Gastrocnemius medialis (tissue), 4 donors: ENCODE measurements at regions not wholly inside any gene's neighbourhood (a gene's known extent, or its start where the extent isn't known, plus 50 kb on each side); places are given as distances from the start of the nearest gene placed in this dataset.

ENCODE experiments used
- ATAC-seq, 2 donors: fragments of 150-250 bp; one replicate each; pipeline ENCODE4 v1.9.1; 2016
- DNase-seq, 2 donors: peaks; one replicate each; pipeline ENCODE4 v3.0.0-alpha.2; 2019
- H3K27ac ChIP-seq, 4 donors: fragments of 200-600 bp; sonication (generic); 1 replicate in 1 of 4; 2 replicates in 3 of 4; pipeline ENCODE4 v1.5.1; 2016 to 2018; ENCODE audit warnings: mild to moderate bottlenecking in 2 of 4, moderate library complexity in 1 of 4
- H3K27me3 ChIP-seq, 3 donors: fragments of 200-600 bp; sonication (generic) in 2 of 3; 1 replicate in 1 of 3; 2 replicates in 2 of 3; pipeline versions ENCODE4 v1.5.1 to v1.6.0; 2016 to 2019; ENCODE audit warnings: mild to moderate bottlenecking in 1 of 3, moderate library complexity in 1 of 3
- H3K36me3 ChIP-seq, 2 donors: fragments of 200-600 bp; sonication (generic) in 1 of 2; one replicate each; pipeline ENCODE4 v1.5.1; 2017 to 2018
- H3K4me1 ChIP-seq, 2 donors: fragments of 200-600 bp; sonication (generic) in 1 of 2; one replicate each; pipeline ENCODE4 v1.5.1; 2016 to 2017; ENCODE audit warnings: mild to moderate bottlenecking in 2 of 2
- H3K4me3 ChIP-seq, 4 donors: fragments of 200-600 bp; sonication (generic) in 3 of 4; 1 replicate in 1 of 4; 2 replicates in 3 of 4; pipeline ENCODE4 v1.5.1; 2016 to 2019; ENCODE audit warnings: mild to moderate bottlenecking in 2 of 4
- H3K9me3 ChIP-seq, 3 donors: fragments of 200-600 bp; sonication (generic) in 2 of 3; 1 replicate in 1 of 3; 2 replicates in 2 of 3; pipeline ENCODE4 v1.5.1; 2016 to 2019
- CTCF ChIP-seq, 5 experiments: fragments of 450-650 bp in 3 of 5; fragments of 200-600 bp in 2 of 5; sonication (generic) in 2 of 5; IDR thresholded peaks in 4 of 5; conservative IDR thresholded peaks in 1 of 5; 1 replicate in 4 of 5; 2 replicates in 1 of 5; pipeline ENCODE4 v1.5.1; 2016 to 2019; ENCODE audit warnings: antibody characterized with exemption in 5 of 5, mild to moderate bottlenecking in 3 of 5, moderate library complexity in 3 of 5
- POLR2A ChIP-seq, 2 donors: fragments of 450-650 bp; IDR thresholded peaks; one replicate each; pipeline ENCODE4 v1.6.1; 2017; ENCODE audit warnings: antibody characterized with exemption in 2 of 2, mild to moderate bottlenecking in 2 of 2, moderate library complexity in 2 of 2
- in situ Hi-C, 4 donors: fragments of 200-750 bp; cut with MboI; loops; one replicate each; pipeline versions ENCODE4 v1.15.0 to v1.8.0; 2017; ENCODE audit warnings: low sequenced_read_pairs in 4 of 4
- intact Hi-C: fragments of 100-400 bp; cut with DNase I; formaldehyde crosslinking; loops from one replicate; pipeline ENCODE4 v1.15.1; 2023; ENCODE audit warnings: low total_unique reads

GRCh38 chr16:56072096-56072495 lies 119.2 kb upstream of the GNAO1 start:
- TF ChIP-seq CTCF (IDR thresholded peaks at IDR 0.05 in 4 of 5, conservative IDR thresholded peaks at IDR 0.05 in 1 of 5) (no peak), POLR2A (IDR thresholded peaks at IDR 0.05) (no peak)
- intact Hi-C loops = no loop called here
- Histone ChIP-seq H3K9me3 (no peaks in the 10 kb centered on the region), H3K27ac (no peak overlapping the region), H3K4me1 (peaks cover 0 to 5% of the 10 kb centered on the region in 2 donors), H3K4me3 (no peak overlapping the region), H3K36me3 (no peaks in the 10 kb centered on the region), H3K27me3 (no peaks in the 10 kb centered on the region)
- in situ Hi-C loops = no loop called here
- no peak for DNase-seq
- no peak for ATAC-seq

- no peak for ATAC-seq
- intact Hi-C loops (no loop called here), in situ Hi-C loops (no loop called here)
Observed at GRCh38 chr16:56068816-56069215, 122.5 kb upstream of the GNAO1 start.

GRCh38 chr16:56068314-56068713 lies 123.0 kb upstream of the GNAO1 start:
- H3K4me3 ChIP-seq = no peak overlapping the region
- no peak for ATAC-seq
- in situ Hi-C loops = no loop called here

More at GRCh38 chr16:56068816-56069215, 122.5 kb upstream of the GNAO1 start:
- Histone ChIP-seq H3K27ac (no peak overlapping the region), H3K36me3 (no peaks in the 10 kb centered on the region), H3K4me1 (no peaks in the 10 kb centered on the region), H3K27me3 (no peaks in the 10 kb centered on the region), H3K9me3 (no peaks in the 10 kb centered on the region), H3K4me3 (no peak overlapping the region)
- DNase-seq = no peak
- TF ChIP-seq CTCF (IDR thresholded peaks at IDR 0.05 in 4 of 5, conservative IDR thresholded peaks at IDR 0.05 in 1 of 5) (no peak), POLR2A (IDR thresholded peaks at IDR 0.05) (no peak)

GRCh38 chr16:56067406-56067805 lies 123.9 kb upstream of the GNAO1 start:
- H3K4me3 ChIP-seq = no peak overlapping the region
- no peak for TF ChIP-seq POLR2A (IDR thresholded peaks at IDR 0.05)
- no peak for TF ChIP-seq CTCF (IDR thresholded peaks at IDR 0.05 in 4 of 5, conservative IDR thresholded peaks at IDR 0.05 in 1 of 5)
- H3K27ac ChIP-seq = no peak overlapping the region
- H3K4me1 ChIP-seq = no peaks in the 10 kb centered on the region
- intact Hi-C loops (no loop called here), in situ Hi-C loops (no loop called here)
- H3K36me3 ChIP-seq = no peaks in the 10 kb centered on the region
- no peaks in the 10 kb centered on the region for H3K9me3 ChIP-seq
- no peak for DNase-seq
- H3K27me3 ChIP-seq = no peaks in the 10 kb centered on the region
- no peak for ATAC-seq

More at GRCh38 chr16:56068314-56068713, 123.0 kb upstream of the GNAO1 start:
- H3K27ac ChIP-seq = no peak overlapping the region
- H3K9me3 ChIP-seq = no peaks in the 10 kb centered on the region
- no peaks in the 10 kb centered on the region for H3K27me3 ChIP-seq
- no peak for DNase-seq
- no peaks in the 10 kb centered on the region for H3K36me3 ChIP-seq
- no peak for TF ChIP-seq CTCF (IDR thresholded peaks at IDR 0.05 in 4 of 5, conservative IDR thresholded peaks at IDR 0.05 in 1 of 5)
- H3K4me1 ChIP-seq = no peaks in the 10 kb centered on the region
- intact Hi-C loops = no loop called here

GRCh38 chr16:56066617-56067016 lies 124.7 kb upstream of the GNAO1 start:
- H3K36me3 ChIP-seq = no peaks in the 10 kb centered on the region
- no peak overlapping the region for H3K27ac ChIP-seq
- H3K4me3 ChIP-seq = no peak overlapping the region
- intact Hi-C loops (no loop called here), in situ Hi-C loops (no loop called here)
- DNase-seq = no peak
- H3K4me1 ChIP-seq = no peaks in the 10 kb centered on the region
- no peaks in the 10 kb centered on the region for H3K27me3 ChIP-seq
- no peak for TF ChIP-seq CTCF (IDR thresholded peaks at IDR 0.05 in 4 of 5, conservative IDR thresholded peaks at IDR 0.05 in 1 of 5)
- no peak for TF ChIP-seq POLR2A (IDR thresholded peaks at IDR 0.05)
- ATAC-seq = no peak
- H3K9me3 ChIP-seq = no peaks in the 10 kb centered on the region
